ENCODE measurements at regions not wholly inside any gene's neighbourhood (a gene's known extent, or its start where the extent isn't known, plus 50 kb on each side); places are given as distances from the start of the nearest gene placed in this dataset.

DNA sequence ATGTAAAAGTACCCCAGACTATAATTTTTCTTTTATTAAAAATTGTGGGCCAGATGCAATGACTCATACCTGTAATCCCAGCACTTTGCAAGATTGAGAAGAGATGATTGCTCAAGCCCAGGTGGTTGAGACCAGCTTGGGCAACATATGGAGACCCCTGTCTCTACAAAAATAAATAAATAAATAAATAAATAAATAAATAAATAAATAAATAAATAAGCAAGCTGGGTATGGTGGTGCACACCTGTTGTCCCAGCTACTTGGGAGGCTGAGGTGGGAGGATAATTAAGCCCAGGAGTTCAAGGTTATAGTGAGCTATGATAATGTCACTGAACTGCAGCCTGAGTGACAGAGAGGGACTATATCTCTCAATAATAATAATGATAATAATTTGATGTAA, 66.1 kb upstream of the CCDC179 start:
- Histone ChIP-seq H3K4me1 (no peaks in the 10 kb centered on the region; the same call in 1 of the 2 replicates), H3K9me3 (no peaks in the 10 kb centered on the region), H3K4me3 (ENCODE audit: low read depth, low read length) (no peak overlapping the region), H3K36me3 (ENCODE audit: control insufficient read depth, insufficient read depth, low read length) (no peaks in the 10 kb centered on the region), H3K27me3 (replicated peaks; ENCODE audit: control insufficient read depth, insufficient read depth, low read length) (no peaks in the 10 kb centered on the region)
- no TSS peak for BruUV-seq (replicated peaks)
- no peak overlapping the region for H3K4me3 Mint-ChIP-seq (ENCODE audit: unreplicated experiment)
- TF ChIP-seq, protein P1, sequence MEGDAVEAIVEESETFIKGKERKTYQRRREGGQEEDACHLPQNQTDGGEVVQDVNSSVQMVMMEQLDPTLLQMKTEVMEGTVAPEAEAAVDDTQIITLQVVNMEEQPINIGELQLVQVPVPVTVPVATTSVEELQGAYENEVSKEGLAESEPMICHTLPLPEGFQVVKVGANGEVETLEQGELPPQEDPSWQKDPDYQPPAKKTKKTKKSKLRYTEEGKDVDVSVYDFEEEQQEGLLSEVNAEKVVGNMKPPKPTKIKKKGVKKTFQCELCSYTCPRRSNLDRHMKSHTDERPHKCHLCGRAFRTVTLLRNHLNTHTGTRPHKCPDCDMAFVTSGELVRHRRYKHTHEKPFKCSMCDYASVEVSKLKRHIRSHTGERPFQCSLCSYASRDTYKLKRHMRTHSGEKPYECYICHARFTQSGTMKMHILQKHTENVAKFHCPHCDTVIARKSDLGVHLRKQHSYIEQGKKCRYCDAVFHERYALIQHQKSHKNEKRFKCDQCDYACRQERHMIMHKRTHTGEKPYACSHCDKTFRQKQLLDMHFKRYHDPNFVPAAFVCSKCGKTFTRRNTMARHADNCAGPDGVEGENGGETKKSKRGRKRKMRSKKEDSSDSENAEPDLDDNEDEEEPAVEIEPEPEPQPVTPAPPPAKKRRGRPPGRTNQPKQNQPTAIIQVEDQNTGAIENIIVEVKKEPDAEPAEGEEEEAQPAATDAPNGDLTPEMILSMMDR (IDR thresholded peaks at IDR 0.05; ENCODE audit: insufficient read depth in 1 of 2, low read depth in 1 of 2, low read length in 1 of 2, severe bottlenecking in 1 of 2, unreplicated experiment in 1 of 2): no peak
- peaks cover 6% of the 10 kb centered on the region for H3K4me1 Mint-ChIP-seq (ENCODE audit: low read depth, unreplicated experiment)
- intact Hi-C loops (cut with micrococcal nuclease; ENCODE audit: unreplicated experiment): no loop called here
- no peaks in the 10 kb centered on the region for H3K36me3 Mint-ChIP-seq (ENCODE audit: insufficient read depth, unreplicated experiment)
- POLR2A ChIA-PET: no interaction called here
- CTCF ChIA-PET: no interaction called here
- DNase-seq: no peak
- H3K9me3 Mint-ChIP-seq (ENCODE audit: unreplicated experiment): no peaks in the 10 kb centered on the region
- no peak overlapping the region for H3K27ac Mint-ChIP-seq (ENCODE audit: unreplicated experiment)
- H3K27me3 Mint-ChIP-seq (ENCODE audit: insufficient read depth, unreplicated experiment): peaks cover 4% of the 10 kb centered on the region

DNA sequence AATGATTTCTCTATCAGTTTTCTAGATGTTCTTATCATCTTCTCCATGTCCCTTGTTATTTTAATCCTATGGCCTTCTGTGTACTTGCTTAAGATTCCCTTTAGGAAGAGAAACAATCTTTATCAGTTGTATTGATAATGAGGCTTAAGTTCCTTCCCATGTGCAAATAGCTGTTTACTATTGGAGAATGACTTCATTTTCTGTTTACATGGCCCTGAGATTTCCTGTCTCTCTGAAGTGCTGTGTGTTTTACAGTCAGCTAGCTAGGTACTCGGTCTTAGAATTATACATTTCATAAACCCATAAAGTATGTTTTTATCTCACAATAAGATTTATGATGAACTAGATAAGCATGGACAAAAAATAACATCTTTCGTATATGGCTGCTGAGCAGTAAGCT, 67.5 kb upstream of the CCDC179 start:
- TF ChIP-seq, protein P1 (IDR thresholded peaks at IDR 0.05; ENCODE audit: insufficient read depth in 1 of 2, low read depth in 1 of 2, low read length in 1 of 2, severe bottlenecking in 1 of 2, unreplicated experiment in 1 of 2): no peak
- ChIA-PET CTCF (no interaction called here), POLR2A (no interaction called here)
- H3K36me3 Mint-ChIP-seq (ENCODE audit: insufficient read depth, unreplicated experiment): no peaks in the 10 kb centered on the region
- H3K4me3 Mint-ChIP-seq (ENCODE audit: unreplicated experiment): no peak overlapping the region
- H3K4me1 ChIP-seq: no peaks in the 10 kb centered on the region; the same call in 1 of the 2 replicates
- intact Hi-C loops (cut with micrococcal nuclease; ENCODE audit: unreplicated experiment): no loop called here
- peaks cover 6% of the 10 kb centered on the region for H3K4me1 Mint-ChIP-seq (ENCODE audit: low read depth, unreplicated experiment)
- BruUV-seq (replicated peaks): no TSS peak
- no peaks in the 10 kb centered on the region for H3K27me3 ChIP-seq (replicated peaks; ENCODE audit: control insufficient read depth, insufficient read depth, low read length)
- H3K27me3 Mint-ChIP-seq (ENCODE audit: insufficient read depth, unreplicated experiment): peaks cover 4% of the 10 kb centered on the region
- no peak overlapping the region for H3K27ac Mint-ChIP-seq (ENCODE audit: unreplicated experiment)
- H3K9me3 ChIP-seq: no peaks in the 10 kb centered on the region
- no peak overlapping the region for H3K4me3 ChIP-seq (ENCODE audit: low read depth, low read length)
- no peak for DNase-seq
- H3K9me3 Mint-ChIP-seq (ENCODE audit: unreplicated experiment): no peaks in the 10 kb centered on the region
- H3K36me3 ChIP-seq (ENCODE audit: control insufficient read depth, insufficient read depth, low read length): no peaks in the 10 kb centered on the region

DNA sequence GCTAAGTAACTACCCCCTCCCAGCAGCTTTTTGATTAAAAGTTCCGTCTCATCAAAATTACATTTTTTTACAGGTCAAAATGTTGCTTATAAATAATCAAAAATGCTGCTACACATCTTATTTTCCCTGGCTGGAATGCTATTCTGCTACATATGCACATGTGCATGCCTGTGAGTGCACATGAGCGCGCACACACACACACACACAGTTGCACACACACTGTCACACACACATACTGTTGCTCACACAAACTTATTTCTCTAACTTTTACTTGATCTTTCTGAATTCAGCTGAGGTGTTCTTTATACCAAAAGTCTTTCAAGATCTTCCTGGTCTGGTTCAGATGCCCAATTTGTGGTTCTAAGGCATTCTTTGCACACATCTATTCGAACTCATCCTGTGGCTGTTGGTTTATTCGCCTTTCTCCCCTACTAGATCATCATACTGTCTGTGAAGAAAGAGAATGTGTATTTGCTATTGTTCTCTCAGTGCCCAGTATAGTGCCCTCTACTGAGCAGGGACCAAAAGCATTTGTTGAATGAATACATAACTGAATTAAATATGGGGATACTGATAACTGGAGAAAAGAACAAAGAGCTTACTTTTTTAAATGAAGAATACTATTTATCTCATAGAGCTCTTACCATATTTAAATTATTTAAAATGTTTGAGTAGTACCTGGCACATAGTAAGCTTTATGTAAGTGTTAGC, 68.1 kb upstream of the CCDC179 start:
- BruUV-seq (replicated peaks): no TSS peak
- TF ChIP-seq, protein P1 (IDR thresholded peaks at IDR 0.05; ENCODE audit: insufficient read depth in 1 of 2, low read depth in 1 of 2, low read length in 1 of 2, severe bottlenecking in 1 of 2, unreplicated experiment in 1 of 2): no peak
- peaks cover 4% of the 10 kb centered on the region for H3K27me3 Mint-ChIP-seq (ENCODE audit: insufficient read depth, unreplicated experiment)
- H3K27ac Mint-ChIP-seq (ENCODE audit: unreplicated experiment): no peak overlapping the region
- H3K9me3 ChIP-seq: no peaks in the 10 kb centered on the region
- H3K36me3 ChIP-seq (ENCODE audit: control insufficient read depth, insufficient read depth, low read length): no peaks in the 10 kb centered on the region
- H3K36me3 Mint-ChIP-seq (ENCODE audit: insufficient read depth, unreplicated experiment): no peaks in the 10 kb centered on the region
- no peak overlapping the region for H3K4me3 ChIP-seq (ENCODE audit: low read depth, low read length)
- no peaks in the 10 kb centered on the region for H3K27me3 ChIP-seq (replicated peaks; ENCODE audit: control insufficient read depth, insufficient read depth, low read length)
- POLR2A ChIA-PET: no interaction called here
- H3K4me1 ChIP-seq: no peaks in the 10 kb centered on the region; the same call in 1 of the 2 replicates
- intact Hi-C loops (cut with micrococcal nuclease; ENCODE audit: unreplicated experiment): no loop called here
- no peak overlapping the region for H3K4me3 Mint-ChIP-seq (ENCODE audit: unreplicated experiment)
- no peak for DNase-seq
- CTCF ChIA-PET: no interaction called here
- H3K9me3 Mint-ChIP-seq (ENCODE audit: unreplicated experiment): no peaks in the 10 kb centered on the region
- H3K4me1 Mint-ChIP-seq (ENCODE audit: low read depth, unreplicated experiment): peaks cover 6% of the 10 kb centered on the region
